RKO (cell line): ENCODE measurements at regions not wholly inside any gene's neighbourhood (a gene's known extent, or its start where the extent isn't known, plus 50 kb on each side); places are given as distances from the start of the nearest gene placed in this dataset.
A peak's percentile ranks its signal among the peaks of the same experiment; 100 is the strongest.
"Not testable (repeated sequence)": the region's sequence is repeated elsewhere in the genome, so short reads cannot be mapped to it uniquely, and the experiment has no call there.

Source experiments
- DNase-seq: peaks from one replicate; pipeline ENCODE4 v3.0.0-alpha.2; 2016; ENCODE audit warnings: low spot score

DNA sequence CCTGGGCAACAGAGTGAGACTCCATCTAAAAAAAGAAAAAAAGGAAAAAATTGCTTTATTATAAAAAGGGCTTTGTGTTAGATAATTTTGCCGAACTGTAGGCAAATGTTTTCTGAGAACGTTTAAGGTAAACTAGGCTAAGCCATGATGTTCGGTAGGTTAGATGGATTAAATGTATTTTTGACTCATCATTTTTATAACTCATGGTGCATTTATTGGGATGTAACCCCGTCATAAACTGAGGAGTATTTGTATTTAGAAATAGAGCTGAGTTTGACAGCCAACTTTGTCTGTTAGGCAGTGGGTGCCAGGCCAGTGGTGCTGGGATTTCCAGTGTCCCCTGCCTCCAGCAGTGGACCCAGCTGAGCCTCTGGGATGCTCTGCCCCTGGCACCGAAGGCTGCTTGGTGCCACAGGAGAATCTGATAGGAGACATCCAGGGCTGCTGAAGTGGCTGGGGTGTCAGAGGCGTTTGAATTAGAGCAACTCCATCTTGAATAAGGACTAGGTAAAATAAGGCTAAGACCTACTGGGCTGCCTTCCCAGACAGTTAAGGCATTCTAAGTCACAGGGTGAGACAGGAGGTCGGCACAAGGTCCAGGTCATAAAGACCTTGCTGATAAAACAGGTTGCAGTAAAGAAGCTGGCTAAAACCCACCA is 114.9 kb upstream of the EEPD1 start:
- DNase-seq: no peak

DNA sequence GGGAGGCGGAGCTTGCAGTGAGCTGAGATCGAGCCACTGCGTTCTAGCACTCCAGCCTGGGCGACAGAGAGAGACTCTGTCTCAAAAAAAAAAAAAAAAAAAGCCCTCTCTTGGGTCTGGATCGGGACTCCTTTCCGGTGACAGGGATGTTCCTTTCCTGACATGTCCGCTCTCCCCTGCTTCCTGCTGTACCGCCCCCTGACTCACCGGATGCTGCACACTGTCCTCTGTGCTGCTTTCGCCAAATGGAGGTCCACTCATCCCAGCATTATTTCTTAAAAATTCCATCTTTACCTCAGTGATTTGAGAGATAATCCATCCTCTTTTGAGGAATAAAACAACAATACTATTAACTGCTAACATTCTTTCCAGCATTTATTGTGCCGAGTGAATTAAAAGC is 113.8 kb upstream of the EEPD1 start:
- DNase-seq: no peak

DNA sequence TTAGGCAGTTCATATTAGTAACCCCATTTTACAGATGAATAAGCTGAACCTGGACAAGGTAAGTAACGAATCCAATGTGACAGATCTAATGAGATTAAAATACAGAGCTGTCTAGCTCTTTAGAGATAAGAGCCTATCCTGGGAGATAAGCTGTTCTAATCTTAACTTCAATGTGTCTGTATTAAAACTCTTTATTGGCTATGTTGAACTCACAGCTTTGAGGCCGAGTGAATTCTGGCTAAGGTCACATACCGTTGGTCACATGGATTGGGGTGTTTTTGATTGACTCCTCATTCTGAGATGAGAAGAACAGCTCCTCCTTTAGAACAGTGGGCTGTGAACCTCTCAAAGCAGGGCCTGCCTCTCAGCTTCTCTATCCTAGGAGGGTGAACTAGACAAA is 113.4 kb upstream of the EEPD1 start:
- no peak for DNase-seq

DNA sequence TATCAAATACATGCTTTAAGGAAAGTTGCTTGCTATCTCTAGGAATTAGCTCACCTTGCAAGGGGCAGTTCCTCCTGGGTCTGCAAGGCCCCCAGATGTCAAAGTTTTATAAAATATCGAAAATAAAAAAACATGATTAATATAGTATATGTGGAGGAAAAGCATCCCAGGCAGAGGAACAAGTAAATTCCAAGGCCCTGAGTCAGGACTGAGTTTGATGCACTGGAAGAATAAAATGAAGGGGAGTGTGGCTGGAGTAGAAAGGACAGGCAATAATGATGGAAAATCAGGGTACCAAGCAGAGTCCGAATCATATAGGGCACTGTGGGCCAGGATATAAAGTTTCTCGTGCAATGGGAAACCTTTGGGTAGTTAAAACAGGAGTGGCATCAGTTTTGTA is 112.4 kb upstream of the EEPD1 start:
- DNase-seq: no peak

DNA sequence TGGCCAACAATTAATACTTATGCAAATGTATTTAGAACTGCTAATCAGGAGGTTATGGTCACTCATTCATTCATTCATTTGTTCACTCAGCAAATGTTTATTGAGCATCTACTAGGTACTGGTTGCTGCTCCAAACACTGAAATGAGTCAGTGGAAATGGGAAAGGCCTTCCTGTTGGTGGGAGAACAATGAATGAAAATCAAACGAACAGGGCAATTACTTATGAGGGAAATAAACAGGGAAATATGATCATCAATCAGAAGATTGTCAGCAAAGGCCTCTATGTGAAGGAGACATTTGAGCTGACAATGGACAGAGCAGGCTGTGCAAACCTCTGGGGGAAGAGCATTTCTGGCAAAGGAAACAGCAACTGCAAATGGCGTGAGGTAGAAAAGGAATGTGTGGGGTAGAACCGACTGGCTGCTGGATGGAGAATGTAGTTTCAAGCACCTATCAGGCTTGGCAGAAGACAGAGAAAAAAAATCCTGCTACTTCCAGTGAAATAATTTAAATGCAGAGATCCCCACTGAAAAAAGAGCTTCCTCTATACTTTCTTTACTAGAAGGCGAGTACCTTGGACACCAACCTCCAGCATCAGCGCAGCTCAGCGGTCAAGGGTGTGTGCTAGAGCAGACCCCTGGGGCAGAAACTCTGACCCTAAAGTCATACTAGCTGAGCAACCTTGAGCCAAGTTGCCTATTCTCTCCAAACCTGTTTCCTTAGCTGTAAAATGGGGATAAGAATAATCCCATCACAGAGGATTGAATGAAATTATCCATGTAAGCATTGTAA is 108.8 kb upstream of the EEPD1 start:
- DNase-seq: no peak

DNA sequence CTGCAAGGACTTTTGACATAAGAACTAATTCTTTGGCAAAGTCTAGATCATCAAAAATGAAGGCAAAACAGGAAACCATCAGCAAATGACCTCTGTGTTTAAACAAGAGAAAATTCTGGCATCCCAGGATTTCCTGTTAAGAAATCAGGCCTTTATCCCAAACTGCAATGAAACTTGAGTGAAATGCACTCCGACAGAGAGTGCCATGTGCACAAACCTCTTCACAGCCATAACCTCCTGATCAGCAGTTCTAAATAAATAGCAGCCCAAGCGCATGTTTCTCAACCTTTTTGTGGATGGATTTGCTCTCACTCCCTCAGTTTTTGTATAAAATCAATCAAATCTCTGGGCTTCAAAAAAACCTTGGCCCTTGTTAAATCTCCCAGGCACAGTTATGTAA is 107.7 kb upstream of the EEPD1 start:
- no peak for DNase-seq

DNA sequence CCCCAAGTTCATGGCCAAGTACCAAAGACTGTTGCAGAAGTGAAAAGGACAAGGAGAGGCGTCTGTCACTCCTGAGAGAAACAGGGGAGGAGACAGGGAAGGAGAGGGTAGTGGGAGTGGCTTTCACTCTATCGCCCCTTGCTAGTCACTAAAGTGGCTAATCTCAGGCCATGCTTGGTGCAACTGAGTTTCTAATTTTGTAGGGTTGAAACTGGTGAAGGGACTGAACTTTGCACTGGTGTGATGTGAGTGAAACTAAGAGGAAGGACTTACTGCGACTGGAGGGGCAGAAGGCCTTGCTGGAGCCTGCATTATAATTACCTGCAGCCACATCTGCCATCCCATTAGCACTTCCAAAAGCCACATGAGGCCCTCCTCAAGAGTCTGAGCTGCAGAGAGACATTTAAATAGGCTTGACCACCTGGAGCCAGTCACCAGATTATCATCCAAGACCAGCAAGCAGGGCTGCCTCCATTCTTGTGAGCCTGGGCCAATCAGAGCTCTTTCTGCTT is 107.2 kb upstream of the EEPD1 start:
- DNase-seq: no peak

DNA sequence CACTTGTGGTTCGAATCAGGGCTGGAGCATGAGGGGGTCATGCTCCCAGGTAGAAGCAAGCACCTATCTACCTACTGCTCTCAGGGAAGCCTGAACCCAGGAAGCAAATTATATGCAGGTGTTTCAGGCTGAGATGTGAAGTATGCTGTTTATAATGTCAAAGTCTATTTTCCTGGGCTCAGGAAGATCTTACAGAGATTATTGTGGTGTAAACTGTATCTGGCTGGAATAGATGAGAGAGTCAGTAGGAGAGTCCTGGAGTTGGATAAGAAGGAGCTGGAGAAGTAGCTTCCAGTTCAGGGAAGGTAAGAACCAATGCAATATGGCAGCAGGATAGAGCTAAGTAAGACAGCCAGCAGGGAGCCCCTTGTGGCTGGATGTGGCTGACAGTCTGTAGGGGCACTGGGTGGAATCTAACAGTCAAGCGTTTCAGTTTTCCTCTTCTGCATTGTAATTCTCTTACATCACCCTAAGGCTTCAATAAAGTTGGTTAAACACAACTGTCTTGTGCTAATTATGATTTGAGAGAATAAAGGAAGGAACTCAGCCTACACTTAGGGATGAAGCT is 105.9 kb upstream of the EEPD1 start:
- peak; percentile 6 for DNase-seq

DNA sequence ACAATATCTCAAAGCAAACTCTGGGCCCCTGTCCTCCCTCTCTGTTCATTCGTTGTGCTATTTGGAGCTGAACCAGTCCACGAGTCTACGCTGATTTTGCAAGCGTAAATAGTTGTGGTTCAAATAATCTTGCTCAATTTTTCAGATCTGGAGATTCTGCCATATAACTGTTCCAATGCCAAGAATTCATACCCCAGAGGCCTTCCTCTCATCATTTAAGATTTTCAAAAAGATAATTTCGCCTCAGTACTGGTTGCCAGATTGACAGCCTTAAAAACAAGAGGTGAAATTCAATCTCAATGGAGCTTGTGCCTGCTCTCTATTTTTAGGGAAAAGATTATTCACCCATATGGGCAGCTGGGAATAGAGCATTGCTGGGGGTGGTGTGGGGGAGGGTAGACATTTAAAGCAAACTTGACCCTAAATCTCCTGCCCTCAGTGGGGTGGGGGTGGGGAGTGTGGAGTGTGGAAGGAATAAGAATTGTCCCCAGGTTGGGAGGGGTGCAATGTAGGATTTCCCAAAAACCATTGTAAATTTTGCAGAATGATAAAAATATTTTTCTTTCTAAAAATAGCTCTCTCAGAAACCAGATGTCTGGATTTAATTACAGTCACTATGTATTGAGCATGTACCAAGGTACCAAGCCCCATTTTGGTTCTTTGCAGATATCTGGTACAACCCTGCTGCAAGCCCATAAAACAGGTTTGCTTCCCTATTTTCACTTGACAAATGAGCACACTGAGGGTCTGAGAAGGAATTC is 104.7 kb upstream of the EEPD1 start:
- no peak for DNase-seq

DNA sequence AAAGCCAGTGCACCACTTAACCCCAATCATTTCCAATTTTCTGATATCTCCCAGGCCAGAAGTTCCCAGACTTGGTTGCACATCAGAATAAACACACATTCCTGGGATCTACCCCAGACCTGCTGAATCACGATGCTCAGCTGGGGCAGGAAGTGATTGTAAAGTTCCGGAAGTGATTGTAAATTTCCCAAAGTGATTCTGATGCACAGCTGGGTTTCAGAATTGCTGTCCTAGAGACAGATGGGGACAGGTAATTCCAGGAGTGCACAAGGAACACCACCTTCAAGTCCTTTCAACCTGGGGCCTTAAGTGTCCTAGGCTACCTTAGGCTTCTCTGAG is 104.2 kb upstream of the EEPD1 start:
- no peak for DNase-seq

DNA sequence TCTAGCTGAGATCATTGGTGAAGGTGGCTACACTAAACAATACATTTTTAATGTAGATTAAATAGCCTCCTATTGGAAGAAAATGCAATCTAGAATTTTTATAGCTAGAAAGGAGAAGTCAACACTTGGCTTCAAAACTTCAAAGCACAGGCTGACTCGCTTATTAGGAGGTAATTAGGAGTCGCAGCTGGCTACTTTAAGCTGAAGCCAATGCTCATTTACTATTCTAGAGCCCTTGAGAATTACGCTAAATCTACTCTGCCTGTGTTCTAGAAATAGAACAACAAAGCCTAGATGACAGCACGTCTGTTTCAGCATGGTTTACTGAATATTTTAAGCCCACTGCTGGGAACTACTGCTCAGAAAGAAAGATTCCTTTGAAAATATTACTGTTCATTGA is 101.6 kb upstream of the EEPD1 start:
- no peak for DNase-seq

DNA sequence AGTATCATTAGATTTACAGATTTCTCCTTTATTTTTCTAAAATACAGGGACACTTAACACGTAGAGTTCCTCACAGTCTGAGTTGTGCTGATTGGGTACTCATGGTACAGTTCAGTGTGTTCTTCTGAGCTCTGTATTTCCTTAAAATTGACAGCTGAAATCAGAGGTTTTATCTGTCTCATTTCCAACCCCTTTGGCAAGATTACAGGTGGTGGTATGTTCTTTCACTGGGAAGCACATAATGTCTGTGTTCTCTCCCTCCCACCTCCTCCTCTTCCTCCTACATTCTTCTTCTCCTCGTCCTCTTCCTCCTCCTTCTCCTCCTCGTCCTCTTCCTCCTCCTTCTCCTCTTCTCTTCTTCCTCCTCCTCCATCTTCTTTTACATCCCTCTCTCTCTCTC is 99.5 kb upstream of the EEPD1 start:
- DNase-seq: no peak

DNA sequence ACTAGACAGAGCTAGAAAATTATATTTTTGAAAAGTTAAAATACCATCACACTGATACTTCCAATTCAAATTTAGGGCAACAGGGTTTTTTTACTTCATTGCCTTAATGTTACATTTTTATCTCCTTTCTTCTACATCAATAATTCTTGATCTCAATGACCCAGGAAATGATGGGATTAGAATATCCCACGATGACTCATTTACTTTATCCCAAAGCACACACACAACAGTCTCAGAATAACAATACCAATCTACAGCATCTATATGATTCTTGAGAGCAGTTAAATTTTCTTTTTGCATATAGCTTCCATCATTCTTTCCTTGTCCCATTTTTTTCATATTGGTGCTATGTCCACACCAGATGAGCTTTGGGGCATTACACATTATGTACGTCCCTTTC is 98.4 kb upstream of the EEPD1 start:
- no peak for DNase-seq

DNA sequence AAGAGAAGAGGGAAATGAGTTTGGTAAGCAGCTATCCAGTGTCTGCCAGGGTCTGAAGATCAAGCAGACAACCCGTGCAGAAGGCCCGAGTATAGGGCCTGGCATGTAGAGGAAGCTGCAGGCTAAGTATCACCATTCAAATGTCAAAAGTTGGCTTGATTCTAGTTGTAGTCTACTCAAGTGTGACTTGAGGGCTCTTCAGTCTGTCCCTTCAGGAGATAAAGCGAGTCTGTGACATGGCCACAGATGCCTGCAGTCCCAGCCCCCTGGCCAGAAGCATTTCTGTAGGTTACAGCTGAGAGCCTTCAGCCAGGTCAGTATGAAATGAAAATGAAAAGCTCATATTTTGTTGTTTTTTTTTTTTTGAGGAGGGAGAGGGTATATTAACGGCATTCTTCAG is 97.8 kb upstream of the EEPD1 start:
- DNase-seq: no peak

DNA sequence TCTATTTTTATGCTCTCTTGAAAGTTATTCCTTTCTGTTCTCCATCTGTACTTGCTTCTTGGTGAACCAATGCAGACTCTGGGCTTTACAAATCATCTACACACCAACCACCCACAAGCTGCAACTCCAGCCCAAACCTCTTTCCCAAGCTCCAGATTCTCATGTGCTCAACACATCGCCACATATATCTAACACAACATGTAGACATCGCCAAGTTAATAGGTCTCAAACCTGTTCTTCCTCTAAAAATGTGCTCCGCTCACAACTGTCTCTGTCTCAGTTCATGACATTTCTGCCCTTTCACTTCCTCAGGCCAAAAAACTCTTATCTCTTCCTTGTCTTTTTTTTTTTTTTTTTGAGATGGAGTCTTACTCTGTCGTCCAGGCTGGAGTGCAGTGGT is 95.7 kb upstream of the EEPD1 start:
- no peak for DNase-seq

DNA sequence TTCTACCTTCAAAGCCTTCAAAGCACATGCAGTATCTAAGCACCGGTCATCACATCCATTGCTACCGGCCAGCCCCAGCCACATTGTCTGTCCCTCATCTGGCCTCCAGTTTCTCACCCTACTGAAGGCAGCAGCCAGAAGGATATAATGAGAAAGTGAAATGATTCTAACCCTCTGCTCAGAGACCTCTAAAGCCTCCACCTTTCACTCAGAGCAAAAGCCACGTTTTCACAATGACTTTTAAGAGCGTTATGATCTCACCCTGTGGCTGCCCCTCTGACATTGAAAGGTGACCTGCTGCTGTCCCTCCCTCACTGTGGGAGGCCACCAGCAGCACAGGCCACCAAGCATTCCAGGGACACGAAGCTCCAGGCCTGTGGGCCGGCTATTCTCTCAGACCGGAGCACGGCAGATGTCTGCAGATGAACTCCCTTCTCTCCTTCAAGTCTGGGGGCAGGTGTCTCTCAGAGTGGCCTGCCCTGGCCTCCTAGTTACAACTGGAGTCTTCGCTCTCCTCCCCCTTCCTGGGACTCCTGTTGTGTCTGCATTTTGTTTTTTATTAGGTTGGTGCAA is 94.9 kb upstream of the EEPD1 start:
- no peak for DNase-seq

DNA sequence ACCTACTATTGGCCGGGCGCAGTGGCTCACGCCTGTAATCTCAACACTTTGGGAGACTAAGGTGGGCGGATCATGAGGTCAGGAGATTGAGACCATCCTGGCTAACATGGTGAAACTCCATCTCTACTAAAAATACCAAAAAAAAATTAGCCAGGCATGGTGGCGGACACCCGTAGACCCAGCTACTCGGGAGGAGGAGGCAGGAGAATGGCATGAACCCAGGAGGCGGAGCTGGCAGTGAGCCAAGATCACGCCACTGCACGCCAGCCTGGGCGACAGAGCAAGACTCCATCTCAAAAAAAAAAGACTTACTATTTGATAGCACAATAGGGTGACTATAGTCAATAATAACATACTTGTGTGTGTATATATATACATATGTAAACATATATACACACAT is 92.7 kb upstream of the EEPD1 start:
- DNase-seq: not testable (repeated sequence)

DNA sequence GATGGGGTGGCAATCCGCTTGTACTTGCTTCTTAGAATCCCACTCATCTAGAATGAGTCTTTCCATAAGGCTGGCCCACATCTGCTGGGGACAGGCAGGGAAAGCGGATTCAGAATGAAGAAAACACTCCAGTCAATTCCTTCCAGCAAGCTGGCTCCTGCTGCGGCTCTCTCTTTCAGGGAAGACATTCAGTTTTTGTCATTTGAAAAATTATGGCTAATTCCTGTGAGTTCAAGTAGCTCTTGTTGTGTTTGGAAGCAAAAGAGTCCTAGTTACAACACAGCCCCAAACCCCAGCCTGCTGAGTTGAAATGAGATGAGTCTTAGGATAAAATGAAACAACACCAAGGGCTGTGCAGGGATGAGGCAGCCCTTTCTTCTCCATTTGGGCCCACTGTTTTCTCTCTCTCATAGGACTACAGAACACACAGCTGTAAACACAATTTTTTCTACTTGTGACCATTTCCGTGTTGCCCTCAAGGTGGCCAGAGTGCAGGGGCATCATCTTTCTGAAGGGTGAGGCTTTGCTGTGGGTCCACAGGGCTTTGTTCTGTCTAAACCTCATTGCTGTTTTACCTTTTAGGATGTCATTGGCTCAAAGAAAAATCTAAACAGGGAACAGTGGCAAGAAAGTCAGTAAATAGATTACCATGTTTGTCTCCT is 90.8 kb upstream of the EEPD1 start:
- DNase-seq: no peak

DNA sequence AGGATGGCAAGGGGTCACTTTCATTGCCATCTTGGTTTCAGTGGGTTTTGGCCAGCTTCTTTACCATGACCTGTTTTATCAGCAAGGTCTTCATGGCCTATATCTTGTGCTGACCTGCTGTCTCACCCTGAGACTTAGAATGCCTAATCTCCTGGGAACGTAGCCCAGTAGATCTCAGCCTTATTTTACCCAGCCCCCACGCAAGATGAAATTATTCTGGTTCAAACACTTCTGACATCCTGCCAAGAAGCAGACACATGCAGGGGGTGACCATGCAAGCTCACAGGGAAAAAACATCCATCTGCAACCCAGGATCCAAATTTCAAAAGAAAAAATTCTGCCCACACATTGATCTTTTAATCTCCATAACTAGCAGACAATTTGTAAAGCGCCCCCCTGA is 88.4 kb upstream of the EEPD1 start:
- DNase-seq: no peak

DNA sequence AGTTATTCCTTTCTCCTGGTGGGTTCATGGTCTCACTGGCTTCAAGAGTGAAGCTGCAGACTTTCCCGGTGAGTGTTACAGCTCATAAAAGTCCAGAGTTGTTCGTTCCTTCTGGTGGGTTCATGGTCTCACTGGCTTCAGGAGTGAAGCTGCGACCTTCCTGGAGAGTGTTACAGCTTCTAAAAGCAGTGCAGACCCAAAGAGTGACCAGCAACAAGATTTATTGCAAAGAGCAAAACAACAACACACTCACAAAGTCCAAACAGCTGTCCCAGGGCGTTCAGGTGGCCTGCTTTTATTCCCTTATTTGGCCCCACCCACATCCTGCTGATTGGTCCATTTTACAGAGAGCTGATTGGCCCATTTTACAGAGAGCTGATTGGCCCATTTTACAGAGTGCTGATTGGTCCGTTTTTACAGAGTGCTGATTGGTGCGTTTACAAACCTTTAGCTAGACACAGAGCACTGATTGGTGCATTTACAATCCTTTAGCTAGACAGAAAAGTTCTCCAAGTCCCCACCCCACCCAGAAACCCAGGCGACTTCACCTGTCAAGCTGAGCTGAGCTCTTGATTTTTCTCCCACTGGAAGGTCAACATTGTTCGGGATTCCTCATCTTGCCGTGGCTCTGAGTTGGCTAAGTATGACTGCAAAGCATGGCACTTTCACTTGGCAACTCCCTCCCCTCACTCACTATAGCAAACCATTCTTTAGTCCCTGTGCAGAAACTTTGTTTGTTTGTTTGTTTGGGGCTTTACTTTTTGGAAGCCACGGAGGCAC is 87.3 kb upstream of the EEPD1 start:
- DNase-seq: not testable (repeated sequence)

DNA sequence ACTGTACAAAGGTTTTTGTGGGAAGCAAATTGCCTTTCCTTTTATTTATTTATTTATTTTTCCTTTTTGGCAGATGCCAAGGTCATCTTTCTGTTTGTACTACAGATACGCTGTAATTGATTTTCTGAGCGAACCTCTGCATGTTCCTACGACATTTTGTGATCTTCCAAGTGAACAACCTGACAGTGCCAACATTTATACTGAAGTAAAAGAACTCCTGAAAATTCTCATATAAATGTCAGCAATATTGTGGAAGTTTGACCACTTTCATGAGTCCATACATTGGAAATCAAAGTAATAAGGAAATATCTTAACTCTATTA is 86.8 kb upstream of the EEPD1 start:
- DNase-seq: no peak
